ENCODE measurements at regions not wholly inside any gene's neighbourhood (a gene's known extent, or its start where the extent isn't known, plus 50 kb on each side); places are given as distances from the start of the nearest gene placed in this dataset.
A peak's percentile ranks its signal among the peaks of the same experiment; 100 is the strongest.

DNA sequence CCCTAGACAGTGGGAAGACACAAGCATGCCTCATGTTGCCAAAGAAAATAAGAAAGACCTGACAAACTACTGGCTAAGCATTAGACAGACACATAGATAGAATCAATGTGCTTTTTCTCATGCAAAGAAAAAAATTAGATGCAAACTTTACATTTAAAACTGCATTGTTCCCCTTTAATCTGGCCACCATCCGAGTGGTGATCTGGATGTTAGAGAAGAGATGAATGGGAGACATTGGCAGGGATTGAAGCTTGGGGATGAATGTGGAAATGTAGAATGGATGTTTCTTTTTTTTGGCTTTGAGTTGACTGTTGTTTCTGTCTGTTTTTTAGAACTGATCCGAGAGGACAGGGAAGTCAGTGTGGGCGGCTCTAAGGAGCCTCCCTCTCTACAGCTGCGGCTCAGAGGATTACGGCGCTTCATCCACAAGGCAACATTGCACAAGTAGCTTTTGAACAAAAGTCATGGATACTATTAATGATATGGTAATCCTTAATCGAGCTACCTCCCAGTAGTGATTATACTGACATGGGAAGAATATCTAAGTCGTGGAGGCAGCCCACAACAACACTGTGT lies 53.0 kb downstream of the HELT start:
- TF ChIP-seq, protein P1, sequence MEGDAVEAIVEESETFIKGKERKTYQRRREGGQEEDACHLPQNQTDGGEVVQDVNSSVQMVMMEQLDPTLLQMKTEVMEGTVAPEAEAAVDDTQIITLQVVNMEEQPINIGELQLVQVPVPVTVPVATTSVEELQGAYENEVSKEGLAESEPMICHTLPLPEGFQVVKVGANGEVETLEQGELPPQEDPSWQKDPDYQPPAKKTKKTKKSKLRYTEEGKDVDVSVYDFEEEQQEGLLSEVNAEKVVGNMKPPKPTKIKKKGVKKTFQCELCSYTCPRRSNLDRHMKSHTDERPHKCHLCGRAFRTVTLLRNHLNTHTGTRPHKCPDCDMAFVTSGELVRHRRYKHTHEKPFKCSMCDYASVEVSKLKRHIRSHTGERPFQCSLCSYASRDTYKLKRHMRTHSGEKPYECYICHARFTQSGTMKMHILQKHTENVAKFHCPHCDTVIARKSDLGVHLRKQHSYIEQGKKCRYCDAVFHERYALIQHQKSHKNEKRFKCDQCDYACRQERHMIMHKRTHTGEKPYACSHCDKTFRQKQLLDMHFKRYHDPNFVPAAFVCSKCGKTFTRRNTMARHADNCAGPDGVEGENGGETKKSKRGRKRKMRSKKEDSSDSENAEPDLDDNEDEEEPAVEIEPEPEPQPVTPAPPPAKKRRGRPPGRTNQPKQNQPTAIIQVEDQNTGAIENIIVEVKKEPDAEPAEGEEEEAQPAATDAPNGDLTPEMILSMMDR (IDR thresholded peaks at IDR 0.05; ENCODE audit: insufficient read depth, low read depth, low read length): no peak
- no peak for DNase-seq (ENCODE audit: low read depth)
- no peak overlapping the region for H3K4me3 ChIP-seq (ENCODE audit: low read depth, low read length)

DNA sequence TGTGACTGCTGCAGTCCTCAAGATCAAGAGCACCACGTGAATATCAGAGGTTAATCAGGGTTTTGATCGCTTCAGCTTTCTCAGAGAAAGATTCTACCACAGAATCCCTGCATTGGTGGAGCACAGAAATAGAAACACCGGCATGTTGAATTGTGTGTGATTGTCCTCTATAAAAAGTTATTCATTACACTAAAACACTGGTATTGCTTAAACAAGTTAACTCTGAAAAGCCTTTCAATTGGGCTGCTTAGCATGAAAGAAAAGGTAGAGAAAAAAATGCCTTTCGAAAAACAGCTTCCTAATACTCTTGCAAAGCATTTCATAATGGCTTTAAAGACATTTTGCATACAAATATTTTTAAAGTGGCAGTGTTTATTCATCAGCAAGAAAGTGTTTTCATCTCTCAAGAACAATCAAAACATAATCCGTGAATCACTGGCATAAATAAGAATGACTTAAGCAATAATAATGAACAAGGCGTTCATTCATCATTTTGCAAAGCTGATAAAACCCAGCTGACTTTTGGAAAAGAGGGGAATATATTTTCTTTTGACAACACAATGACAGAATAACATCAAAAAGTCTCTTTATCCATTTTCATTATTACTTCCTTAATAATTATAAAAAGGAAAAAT lies 61.1 kb downstream of the HELT start:
- TF ChIP-seq, protein P1 (IDR thresholded peaks at IDR 0.05; ENCODE audit: insufficient read depth, low read depth, low read length): no peak
- no peak for DNase-seq (ENCODE audit: low read depth)
- H3K4me3 ChIP-seq (ENCODE audit: low read depth, low read length): no peak overlapping the region

DNA sequence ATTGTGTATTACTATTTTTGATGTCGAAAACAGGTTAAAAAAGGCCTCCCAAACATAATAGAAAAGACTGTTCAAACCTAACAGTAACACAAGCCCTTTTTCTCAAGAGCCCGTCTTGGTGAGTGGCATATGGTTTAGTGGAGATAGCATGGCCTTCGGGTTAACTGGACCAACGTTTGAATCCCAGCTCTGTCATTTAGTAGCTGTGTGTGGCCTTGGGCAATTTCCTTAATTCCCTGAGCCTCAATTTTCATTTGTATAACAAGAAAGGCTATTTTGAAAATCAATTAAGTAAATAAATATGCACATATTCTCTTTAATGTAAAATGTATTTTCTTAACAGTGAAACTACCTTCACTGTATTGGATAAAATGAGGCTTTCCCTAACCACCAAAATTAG lies 62.3 kb downstream of the HELT start:
- H3K4me3 ChIP-seq (ENCODE audit: low read depth, low read length): no peak overlapping the region
- TF ChIP-seq, protein P1 (IDR thresholded peaks at IDR 0.05; ENCODE audit: insufficient read depth, low read depth, low read length): no peak
- no peak for DNase-seq (ENCODE audit: low read depth)

DNA sequence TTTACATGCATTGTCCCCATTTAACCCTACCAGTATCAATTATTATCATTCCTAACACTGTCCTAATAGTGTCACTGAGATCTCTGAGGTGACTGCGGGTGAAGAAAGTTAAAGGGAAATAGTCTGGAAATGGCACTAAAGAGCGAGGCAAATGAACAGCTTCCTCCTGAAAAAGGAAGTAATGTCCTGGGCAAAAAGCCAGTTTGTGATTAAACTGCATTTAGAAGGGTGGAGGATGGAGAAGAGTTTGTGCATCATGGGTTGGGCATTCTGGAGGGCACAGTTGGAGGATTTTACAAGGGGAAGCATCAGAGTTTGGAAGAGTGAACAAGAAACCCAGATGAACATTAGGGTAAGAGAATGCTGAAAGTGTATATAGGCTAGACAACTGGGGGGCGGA lies 60.5 kb upstream of the SLC25A4 start:
- no peak overlapping the region for H3K4me3 ChIP-seq (ENCODE audit: low read depth, low read length)
- no peak for DNase-seq (ENCODE audit: low read depth)
- TF ChIP-seq, protein P1 (IDR thresholded peaks at IDR 0.05; ENCODE audit: insufficient read depth, low read depth, low read length): no peak

DNA sequence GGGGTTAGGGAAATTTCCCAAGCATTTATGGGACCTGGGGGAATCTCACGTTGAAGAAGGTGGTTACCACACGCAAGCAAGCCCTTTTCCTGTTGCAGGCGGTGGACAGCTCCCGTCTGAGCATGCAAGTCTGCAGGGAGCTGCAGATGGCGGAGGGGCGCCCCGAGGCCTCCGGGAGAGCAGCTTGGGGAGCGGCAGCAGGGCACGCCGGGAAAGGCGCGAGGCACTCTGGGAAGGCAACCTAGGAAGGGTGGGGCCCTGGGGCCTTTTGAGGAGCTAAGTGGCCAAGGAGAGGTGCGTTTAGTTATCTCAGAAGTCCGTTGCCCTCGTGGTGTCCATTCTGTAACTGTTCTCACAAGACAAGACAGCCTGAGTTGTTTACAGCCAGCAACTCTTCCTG lies 57.0 kb upstream of the SLC25A4 start:
- TF ChIP-seq, protein P1 (IDR thresholded peaks at IDR 0.05; ENCODE audit: insufficient read depth, low read depth, low read length): no peak
- no peak overlapping the region for H3K4me3 ChIP-seq (ENCODE audit: low read depth, low read length)
- peak; percentile 3 for DNase-seq (ENCODE audit: low read depth)

DNA sequence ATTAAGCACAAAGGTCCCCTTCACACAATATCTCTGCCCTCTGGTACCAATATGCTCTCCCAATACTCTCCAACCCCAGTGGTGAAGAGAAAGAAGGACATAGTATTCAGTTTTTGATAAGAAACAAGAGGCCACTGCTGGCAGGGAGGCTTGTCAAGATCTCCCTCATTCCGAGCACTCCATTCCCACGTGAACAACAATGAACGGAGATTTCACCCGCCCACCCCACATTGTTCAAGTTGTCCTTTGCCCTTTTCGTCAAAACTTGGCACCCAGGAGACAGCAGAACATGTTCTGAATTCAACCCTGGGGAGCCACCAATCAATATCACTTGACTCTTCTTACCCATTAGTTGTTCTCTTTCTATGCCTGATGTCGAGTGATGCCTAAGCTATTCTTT lies 54.2 kb upstream of the SLC25A4 start:
- H3K4me3 ChIP-seq (ENCODE audit: low read depth, low read length): no peak overlapping the region
- no peak for DNase-seq (ENCODE audit: low read depth)
- TF ChIP-seq, protein P1 (IDR thresholded peaks at IDR 0.05; ENCODE audit: insufficient read depth, low read depth, low read length): no peak

DNA sequence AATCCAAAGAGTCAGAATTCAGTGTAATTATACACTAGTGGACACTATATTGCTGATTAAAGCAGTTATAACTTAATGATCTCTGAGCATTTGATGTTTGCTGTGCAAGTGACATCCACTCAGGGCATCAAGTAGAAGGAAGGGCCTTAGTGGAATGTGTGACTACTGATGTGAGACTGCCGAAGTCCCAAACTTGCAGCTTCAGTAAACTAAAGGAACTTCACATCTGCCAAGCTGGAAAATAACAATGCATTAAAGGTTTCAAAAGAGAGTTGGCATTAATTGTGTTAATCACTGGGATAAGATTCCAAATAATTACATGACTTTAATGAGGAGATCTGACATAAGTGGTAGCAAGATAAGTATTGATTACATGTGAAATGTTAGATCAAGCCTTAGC lies 52.5 kb upstream of the SLC25A4 start:
- DNase-seq (ENCODE audit: low read depth): no peak
- TF ChIP-seq, protein P1 (IDR thresholded peaks at IDR 0.05; ENCODE audit: insufficient read depth, low read depth, low read length): no peak
- H3K4me3 ChIP-seq (ENCODE audit: low read depth, low read length): no peak overlapping the region
